DND-41 (cell line): ENCODE measurements at regions not wholly inside any gene's neighbourhood (a gene's known extent, or its start where the extent isn't known, plus 50 kb on each side); places are given as distances from the start of the nearest gene placed in this dataset.

Experiments
- EZH2 ChIP-seq: IDR thresholded peaks from 3 replicates; pipeline ENCODE4 v1.6.1; 2012; ENCODE audit warnings: borderline replicate concordance, low read depth, mild to moderate bottlenecking, moderate library complexity, low read length, inconsistent platforms; ENCODE audit not compliant: severe bottlenecking
- TF ChIP-seq, protein P1 (sequence below): IDR thresholded peaks from 2 replicates; pipeline ENCODE4 v1.5.1; 2012; ENCODE audit warnings: borderline replicate concordance, low read length, moderate library complexity, mild to moderate bottlenecking; ENCODE audit not compliant: poor library complexity, severe bottlenecking; ENCODE audit errors: extremely low read depth

DNA sequence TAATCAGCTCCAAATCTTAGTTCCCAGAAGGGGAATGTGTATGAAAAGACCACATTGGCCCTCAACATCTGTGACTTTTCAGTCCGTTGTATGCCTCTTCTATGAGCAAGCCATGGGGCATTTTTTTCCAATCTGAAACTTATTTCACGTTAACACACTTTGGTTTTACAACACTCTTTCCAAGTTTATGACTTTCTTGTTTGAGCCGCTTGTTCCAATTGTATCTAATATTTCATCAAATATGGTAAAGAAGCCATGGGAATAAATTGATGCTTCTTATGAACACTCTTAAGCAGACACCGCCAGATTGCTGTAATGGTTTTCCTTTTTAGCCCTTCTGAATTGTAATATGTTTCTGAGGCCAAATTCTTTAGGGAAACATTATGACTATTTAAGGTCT lies 359.9 kb downstream of the HLX start:
- TF ChIP-seq, protein P1, sequence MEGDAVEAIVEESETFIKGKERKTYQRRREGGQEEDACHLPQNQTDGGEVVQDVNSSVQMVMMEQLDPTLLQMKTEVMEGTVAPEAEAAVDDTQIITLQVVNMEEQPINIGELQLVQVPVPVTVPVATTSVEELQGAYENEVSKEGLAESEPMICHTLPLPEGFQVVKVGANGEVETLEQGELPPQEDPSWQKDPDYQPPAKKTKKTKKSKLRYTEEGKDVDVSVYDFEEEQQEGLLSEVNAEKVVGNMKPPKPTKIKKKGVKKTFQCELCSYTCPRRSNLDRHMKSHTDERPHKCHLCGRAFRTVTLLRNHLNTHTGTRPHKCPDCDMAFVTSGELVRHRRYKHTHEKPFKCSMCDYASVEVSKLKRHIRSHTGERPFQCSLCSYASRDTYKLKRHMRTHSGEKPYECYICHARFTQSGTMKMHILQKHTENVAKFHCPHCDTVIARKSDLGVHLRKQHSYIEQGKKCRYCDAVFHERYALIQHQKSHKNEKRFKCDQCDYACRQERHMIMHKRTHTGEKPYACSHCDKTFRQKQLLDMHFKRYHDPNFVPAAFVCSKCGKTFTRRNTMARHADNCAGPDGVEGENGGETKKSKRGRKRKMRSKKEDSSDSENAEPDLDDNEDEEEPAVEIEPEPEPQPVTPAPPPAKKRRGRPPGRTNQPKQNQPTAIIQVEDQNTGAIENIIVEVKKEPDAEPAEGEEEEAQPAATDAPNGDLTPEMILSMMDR: no peak
- TF ChIP-seq EZH2: no peak
